HEK293T (cell line): ENCODE measurements at regions not wholly inside any gene's neighbourhood (a gene's known extent, or its start where the extent isn't known, plus 50 kb on each side); places are given as distances from the start of the nearest gene placed in this dataset.

ENCODE experiments used
- ARNT ChIP-seq: fragments of 450-650 bp; IDR thresholded peaks from 2 replicates; pipeline ENCODE4 v1.6.1; 2017; ENCODE audit warnings: mild to moderate bottlenecking
- BHLHE40 ChIP-seq: fragments of 450-650 bp; IDR thresholded peaks from 2 replicates; pipeline ENCODE4 v1.6.1; 2016; ENCODE audit warnings: mild to moderate bottlenecking, moderate library complexity, borderline replicate concordance
- CTBP1 ChIP-seq: fragments of 450-650 bp; IDR thresholded peaks from 2 replicates; pipeline ENCODE4 v1.6.1; 2016; ENCODE audit warnings: borderline replicate concordance
- ELF4 ChIP-seq: fragments of 450-650 bp; IDR thresholded peaks from 2 replicates; pipeline ENCODE4 v1.6.1; 2017; ENCODE audit warnings: antibody characterized with exemption
- FOXA1 ChIP-seq: fragments of 450-650 bp; IDR thresholded peaks from 2 replicates; pipeline ENCODE4 v1.6.1; 2016; ENCODE audit warnings: mild to moderate bottlenecking
- FOXK2 ChIP-seq: fragments of 450-650 bp; IDR thresholded peaks from 2 replicates; pipeline ENCODE4 v1.6.1; 2016; ENCODE audit warnings: mild to moderate bottlenecking
- L3MBTL2 ChIP-seq: fragments of 450-650 bp; conservative IDR thresholded peaks from 2 replicates; pipeline ENCODE4 v1.6.1; 2016; ENCODE audit warnings: mild to moderate bottlenecking
- SP1 ChIP-seq: fragments of 450-650 bp; IDR thresholded peaks from 2 replicates; pipeline ENCODE4 v1.6.1; 2017
- SUZ12 ChIP-seq: fragments of 450-650 bp; IDR thresholded peaks from 2 replicates; pipeline ENCODE4 v1.6.1; 2016; ENCODE audit warnings: mild to moderate bottlenecking
- TARDBP ChIP-seq: fragments of 450-650 bp; IDR thresholded peaks from 2 replicates; pipeline ENCODE4 v1.6.1; 2016

GRCh38 chr17:13070732-13071131 lies 52.9 kb upstream of the ELAC2 start:
- no peak for TF ChIP-seq ARNT
- no peak for TF ChIP-seq FOXK2
- TF ChIP-seq FOXA1: no peak
- no peak for TF ChIP-seq SP1
- TF ChIP-seq ELF4: no peak
- no peak for TF ChIP-seq SUZ12
- no peak for TF ChIP-seq BHLHE40
- TF ChIP-seq L3MBTL2: no peak
- no peak for TF ChIP-seq CTBP1
- TF ChIP-seq TARDBP: no peak
